GM21423 (cell line): ENCODE measurements at regions not wholly inside any gene's neighbourhood (a gene's known extent, or its start where the extent isn't known, plus 50 kb on each side); places are given as distances from the start of the nearest gene placed in this dataset.

Source experiments
- ATAC-seq: cut with Tn5 transposase; IDR thresholded peaks from one replicate; pipeline ENCODE4 v1.9.1; 2021; ENCODE audit warnings: mild to moderate bottlenecking, moderate library complexity; ENCODE audit not compliant: unreplicated experiment

- ATAC-seq = no peak
Observed at GRCh38 chr2:385061-385460, 97.2 kb upstream of the ALKAL2 start.

DNA sequence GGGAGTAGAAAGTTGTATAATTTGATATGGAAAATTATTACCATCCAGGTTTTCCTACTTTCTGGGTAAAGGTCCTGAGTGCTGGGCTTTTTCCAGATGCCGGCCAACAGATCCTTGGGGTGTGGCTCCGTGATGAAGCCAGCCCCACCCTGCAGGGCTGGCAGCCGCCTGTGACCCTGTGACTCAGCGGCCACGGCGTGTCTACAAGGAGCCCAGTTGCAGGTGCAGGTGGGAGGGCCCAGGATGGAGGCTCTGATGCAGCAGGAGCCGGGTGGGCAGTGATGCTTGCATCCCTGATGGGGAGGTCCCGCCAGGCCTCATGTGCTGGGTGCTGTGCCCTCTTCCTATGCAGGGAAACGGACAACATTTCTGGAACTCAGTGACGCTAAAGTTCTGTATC, 96.0 kb upstream of the ALKAL2 start:
- no peak for ATAC-seq

GRCh38 chr2:383178-383577, 95.3 kb upstream of the ALKAL2 start:
- ATAC-seq = no peak

DNA sequence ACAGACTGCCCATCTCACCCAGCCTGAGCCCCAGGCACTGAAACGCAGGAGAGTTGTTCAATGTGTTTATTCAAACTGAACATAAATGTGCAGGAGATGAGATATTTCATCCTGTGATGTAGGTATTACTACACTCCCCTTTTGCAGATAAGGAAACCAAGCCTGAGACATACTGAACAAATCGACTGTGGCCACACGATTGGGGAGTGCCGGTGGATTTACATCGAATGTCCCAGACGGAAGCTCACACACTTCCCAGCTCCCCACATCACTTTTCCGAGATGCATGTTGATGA, 94.8 kb upstream of the ALKAL2 start:
- no peak for ATAC-seq

GRCh38 chr2:381941-382727, 94.2 kb upstream of the ALKAL2 start:
- ATAC-seq = no peak

- no peak for ATAC-seq
Observed at GRCh38 chr2:381181-381580, 93.3 kb upstream of the ALKAL2 start.

DNA sequence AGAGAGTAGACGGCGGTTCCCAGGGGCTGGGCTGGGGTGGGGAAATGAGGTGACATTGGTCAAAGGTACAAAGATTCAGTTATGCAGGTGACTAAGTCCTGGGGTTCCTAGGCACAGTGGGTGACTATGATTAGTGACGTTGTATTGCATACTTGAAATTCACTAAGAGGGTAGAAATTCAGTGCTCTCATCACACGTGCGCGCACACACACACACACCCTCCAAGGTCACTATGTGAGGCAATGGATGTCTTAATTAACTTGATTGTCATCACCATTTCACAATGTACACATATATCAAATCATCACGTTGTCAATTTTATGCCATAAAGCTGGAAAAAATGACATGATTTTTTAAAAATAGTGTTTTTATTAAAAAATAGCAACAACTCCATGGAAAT, 92.9 kb upstream of the ALKAL2 start:
- no peak for ATAC-seq

DNA sequence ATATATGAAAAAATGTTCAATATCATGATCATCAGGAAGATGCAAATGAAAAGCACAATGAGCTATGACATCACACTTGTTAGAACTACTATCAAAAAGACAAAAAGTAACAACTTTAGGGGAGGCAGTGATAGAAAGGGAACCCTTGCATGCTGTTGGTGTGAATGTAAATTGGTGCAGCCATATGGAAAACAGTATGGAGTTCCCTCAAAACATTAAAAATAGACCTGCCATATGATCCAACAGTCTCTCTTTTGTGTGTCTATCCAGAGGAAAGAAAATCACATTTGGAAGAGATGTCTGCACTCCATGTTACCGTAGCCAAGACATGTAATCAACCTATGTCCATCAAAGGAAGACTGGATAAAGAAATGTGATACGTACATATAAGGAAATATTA, 92.3 kb upstream of the ALKAL2 start:
- ATAC-seq = no peak

DNA sequence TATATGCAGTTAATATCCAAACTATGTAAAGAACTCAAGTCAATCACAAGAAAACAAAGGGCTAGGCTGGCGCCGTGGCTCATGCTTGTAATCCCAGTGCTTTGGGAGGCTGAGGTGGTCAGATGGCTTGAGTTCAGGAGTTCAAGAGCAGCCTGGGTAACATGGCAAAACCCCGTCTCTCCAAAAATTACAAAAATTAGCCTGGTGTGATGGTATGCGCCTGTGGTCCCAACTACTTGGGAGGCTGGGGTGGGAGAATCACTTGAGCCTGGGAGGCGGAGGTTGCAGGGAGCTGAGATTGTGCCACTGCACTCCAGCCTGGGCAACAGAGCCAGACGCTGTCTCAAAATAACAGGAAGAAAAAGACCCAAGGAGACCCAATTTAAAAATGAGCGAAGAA, 91.9 kb upstream of the ALKAL2 start:
- no peak for ATAC-seq

- no peak for ATAC-seq
Observed at GRCh38 chr2:378364-378763, 90.5 kb upstream of the ALKAL2 start.

DNA sequence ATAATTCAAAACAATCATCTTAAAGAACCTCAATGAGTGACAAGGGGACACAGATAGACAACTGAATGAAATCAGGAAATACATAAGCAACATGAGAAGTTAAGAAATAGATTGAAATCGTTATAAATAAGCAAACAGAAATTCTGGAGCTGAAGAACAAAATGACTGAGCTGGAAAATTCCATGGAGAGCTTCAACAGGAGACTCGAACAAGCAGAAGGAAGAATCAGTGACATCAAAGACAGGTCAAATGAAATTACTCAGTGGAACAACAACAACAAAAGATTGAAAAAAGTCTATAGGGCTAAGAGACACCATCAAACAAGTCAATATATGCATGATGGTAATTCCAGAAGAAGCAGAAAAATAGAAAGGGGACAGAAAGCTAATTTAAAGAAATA, 89.5 kb upstream of the ALKAL2 start:
- ATAC-seq = no peak

DNA sequence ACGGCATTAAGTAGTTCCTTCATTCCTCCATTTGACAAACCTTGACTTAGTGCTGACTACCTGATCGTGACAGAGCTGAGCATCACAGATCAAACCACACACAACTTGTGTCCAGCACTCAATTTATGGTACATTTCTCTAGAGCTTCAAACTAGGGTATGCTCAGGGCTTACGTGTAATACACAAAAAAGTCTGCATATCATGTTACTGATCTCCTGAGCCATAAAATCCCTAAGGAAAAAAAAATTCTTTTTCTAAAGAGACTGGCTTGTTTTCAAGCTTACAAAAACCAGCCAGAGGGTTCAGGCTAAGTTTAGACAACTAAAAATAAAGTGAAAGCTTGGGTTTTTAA, 88.0 kb upstream of the ALKAL2 start:
- ATAC-seq = no peak

DNA sequence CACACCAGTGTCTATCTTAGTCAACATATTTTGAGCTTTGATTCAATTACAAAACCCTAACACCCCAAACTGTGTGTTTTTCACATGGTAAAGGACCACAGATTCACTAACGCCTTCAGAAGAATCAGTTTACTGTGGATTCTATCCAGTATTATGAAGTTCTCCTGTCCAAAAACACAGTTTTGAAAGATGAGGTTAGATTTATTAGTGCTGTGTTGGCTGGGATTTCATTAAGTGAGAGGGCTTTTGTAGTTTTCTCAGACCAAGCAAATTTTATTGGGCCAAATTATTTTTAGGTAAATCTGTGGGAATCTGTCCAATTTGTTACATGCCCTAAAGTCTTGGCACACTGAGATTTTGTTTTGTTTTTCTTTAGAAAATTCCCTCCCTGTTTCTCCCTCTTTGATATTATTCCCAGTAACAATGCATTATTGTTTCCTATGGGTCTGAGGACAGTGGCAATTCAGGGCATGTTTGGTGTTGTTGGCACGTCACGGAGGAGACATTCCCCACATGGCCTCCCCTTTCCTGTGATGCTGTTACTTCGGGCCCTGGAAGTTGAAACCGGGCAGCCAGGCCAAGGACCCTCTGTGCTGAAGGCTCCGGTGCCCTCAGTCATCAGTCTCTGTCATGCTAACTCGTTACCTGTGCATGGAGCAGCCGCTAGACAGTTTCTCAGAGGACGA, 87.5 kb upstream of the ALKAL2 start:
- ATAC-seq = no peak

GRCh38 chr2:368386-368785, 80.5 kb upstream of the ALKAL2 start:
- no peak for ATAC-seq

DNA sequence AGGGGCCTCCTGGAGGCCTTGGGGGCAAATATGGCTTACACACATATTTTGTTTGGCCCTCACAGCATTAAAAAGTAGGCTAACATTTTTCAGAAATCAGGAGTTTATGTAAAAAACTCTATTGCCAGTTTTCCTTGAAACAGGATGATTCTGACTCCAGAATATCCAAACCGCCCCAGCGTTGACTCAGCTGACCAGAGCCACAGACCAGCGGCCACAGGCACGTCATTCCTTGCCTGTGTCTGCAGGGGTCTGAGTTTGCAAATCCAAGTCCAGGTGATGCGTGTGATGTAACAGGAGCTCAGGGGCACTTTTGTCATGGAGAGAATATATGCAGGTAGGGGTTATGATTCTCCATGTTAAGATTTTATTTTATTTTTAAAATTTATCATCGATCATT, 79.4 kb upstream of the ALKAL2 start:
- ATAC-seq = no peak

DNA sequence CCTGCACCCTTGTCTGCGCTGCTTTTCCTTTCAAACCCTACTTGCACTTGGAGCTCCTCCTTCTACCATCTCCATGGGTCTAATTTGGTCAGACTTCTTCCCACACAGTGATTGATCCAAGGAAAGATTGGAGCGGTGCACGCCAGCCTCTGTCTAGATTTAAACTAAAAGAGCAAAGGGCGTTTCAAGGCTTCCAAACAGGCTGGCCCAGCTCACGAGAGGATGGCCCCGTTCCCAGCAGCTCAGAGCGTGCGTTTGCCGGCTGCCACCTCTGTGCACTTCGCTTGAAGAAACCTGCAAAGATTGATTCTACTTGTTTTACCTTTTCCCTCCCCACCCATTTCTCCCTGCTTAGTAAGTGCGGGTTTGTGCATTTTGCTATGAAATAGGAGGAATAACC, 78.8 kb upstream of the ALKAL2 start:
- no peak for ATAC-seq

GRCh38 chr2:365367-366275, 77.7 kb upstream of the ALKAL2 start:
- no peak for ATAC-seq

GRCh38 chr2:363824-364470, 76.1 kb upstream of the ALKAL2 start:
- no peak for ATAC-seq

DNA sequence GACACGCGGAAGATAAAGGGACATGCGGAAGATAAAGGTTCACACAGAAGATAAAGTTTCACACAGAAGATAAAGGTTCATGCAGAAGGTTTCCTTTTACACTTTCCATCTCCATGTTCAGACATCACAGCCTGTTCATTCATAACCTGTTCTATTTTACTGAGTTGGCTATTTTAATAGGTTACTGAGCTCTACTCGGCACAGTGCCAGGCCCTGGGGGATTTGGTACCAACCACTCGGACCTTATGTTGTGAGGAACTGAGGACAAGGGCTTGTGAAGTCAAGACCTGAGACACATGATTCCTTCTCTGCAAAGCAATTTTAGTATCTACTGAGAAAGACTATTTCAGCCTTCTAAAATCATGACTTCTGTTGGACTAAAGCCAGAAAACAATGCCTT, 75.0 kb upstream of the ALKAL2 start:
- no peak for ATAC-seq

GRCh38 chr2:360124-360523, 72.2 kb upstream of the ALKAL2 start:
- ATAC-seq = no peak

DNA sequence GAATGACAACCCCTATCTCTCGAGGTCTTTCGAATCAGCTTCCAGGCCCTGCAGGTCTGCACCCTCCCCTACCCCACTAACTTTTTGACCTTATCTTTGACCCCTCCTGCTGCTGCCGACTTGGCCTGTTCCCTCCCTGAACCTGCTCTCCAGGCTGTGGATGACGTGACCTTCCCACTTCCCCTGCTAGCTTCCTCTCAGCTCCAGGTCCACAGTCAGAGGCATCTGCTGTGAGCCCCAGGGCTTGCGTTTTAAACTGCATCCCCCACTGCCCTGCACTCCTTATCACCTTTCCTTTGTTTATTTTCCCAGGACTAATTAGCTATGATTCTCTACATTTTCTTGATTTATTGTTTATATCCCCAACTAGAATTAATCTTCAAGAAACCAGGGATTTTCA, 71.2 kb upstream of the ALKAL2 start:
- no peak for ATAC-seq
